NCI-H1105 (cell line): ENCODE measurements at regions not wholly inside any gene's neighbourhood (a gene's known extent, or its start where the extent isn't known, plus 50 kb on each side); places are given as distances from the start of the nearest gene placed in this dataset.
"Not testable (repeated sequence)": the region's sequence is repeated elsewhere in the genome, so short reads cannot be mapped to it uniquely, and the experiment has no call there.

ENCODE experiments used
- DNase-seq: peaks from one replicate; lab custom pipeline; 2025; lab: John Stamatoyannopoulos, UW

DNA sequence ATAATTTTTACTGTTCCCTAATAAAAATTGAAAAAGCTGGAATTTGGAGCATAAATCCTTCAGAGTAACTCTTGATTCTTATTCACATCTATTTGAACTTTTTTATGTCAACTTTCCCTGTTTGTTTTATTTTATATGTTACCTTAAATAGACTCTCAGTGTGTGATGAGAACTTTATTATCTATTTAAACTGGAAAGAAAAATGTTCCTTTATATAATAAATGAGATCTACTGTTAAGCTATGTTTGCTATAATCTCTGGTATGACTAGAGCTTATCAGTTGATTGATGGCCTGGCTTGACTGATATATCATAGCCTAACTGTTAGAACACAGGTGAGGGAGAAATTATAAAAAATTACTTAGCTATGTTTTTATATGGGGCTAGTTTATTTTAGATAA lies 330.6 kb upstream of the EPHA6 start:
- DNase-seq = no peak

DNA sequence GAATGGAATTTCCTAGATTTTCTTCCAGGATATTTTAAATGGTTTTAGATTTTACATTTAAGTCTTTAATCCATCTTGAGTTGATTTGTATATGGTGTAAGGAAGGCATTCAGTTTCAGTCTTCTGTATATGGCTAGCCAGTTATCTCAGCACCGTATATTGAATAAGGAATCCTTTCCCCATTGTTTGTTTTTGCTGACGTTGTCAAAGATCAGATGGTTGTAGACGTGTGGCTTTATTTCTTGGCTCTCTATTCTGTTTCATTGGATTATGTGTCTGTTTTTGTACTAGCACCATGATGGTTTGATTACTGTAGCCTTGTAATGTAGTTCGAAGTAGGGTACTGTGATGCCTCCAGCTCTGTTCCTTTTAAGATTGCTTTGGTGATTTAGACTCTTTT lies 325.7 kb upstream of the EPHA6 start:
- no peak for DNase-seq

DNA sequence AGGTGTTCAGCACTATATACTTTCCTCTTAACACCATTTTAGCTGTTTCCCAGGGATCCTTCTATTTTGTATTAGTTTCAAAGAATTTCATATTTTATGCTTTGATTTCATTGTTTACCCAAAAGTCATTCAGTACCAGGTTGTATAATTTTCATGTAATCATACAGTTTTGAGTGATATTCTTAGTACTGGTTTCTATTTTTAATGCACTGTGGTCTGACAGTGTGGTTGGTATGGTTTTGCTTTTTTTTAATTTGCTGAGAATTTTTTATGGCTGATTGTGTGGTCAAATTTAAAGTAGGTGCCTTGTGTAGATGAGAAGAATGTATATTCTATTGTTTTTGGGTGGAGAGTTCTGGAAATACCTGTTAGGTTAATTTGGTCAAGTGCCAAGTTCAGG lies 323.4 kb upstream of the EPHA6 start:
- no peak for DNase-seq

DNA sequence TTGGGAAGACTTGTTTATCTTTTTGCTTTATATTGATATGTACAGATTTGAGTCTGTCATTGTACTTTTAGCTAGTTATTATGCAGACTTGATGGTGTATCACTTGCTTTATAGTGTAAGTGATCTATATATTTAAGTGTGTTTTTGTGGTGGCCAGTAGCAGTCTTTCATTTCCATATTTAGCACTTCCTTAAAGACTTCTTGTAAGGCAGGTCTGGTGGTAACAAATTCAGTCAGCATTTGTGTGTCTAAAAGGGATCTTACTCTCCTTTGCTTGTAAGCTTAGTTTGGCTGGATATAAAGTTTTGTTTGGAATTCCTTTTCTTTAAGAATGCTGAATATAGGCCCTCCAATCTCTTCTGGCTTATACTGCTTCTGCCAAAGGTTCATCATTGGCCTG lies 322.5 kb upstream of the EPHA6 start:
- no peak for DNase-seq

DNA sequence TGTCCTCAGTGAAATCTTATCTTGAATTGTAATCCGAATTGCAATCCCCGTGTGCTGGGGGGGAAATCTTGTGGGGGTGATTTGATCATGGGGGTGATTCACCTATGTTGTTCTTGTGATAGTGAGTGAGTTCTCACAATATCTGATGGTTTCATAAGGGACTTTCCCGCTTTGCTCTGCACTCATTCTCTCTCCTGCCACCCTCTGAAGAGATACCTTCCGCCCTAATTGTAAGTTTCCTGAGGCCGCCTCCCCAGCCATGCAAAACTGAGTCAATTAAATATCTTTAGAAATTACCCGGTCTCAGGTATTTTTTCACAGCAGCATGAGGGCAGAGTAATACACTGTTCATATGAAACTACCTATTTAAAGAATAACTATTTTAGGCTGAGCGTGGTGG lies 304.1 kb upstream of the EPHA6 start:
- no peak for DNase-seq

DNA sequence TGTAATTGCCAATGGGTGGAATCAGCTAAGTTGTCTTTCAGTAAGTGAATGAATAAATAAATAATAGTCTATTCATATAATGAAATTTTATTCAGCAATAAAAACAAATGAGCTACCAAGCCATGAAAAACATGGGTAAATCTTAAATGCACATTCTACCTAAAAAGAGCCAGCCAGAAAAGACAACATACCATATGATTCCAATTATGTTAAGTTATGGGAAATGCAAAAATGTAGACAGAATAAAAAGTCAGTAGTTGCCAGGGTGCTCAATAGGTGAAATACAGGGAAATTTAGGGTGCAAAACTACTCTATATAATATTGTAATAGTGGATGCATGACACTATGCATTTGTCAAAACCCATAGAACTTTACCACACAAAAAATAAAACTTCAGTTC lies 277.2 kb upstream of the EPHA6 start:
- DNase-seq = no peak

DNA sequence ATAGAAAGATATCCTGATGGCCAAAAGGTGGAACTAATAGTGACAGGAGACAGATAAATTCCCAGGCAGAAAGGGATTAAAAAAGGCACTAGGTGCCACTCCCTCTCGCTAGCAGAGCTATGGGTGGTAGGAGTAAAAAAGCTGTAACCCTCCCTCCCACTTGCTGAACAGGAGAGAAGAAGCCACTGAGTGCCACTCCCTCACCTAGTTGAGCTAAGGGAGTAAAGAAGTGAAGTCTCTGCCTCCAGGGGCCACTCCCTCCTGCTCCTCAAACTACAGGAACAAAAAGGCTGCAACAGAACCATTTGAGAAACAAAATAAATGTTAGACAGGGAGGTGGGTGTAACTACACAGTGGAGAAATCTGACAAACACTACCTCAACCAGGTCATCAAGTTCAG lies 276.2 kb upstream of the EPHA6 start:
- no peak for DNase-seq

DNA sequence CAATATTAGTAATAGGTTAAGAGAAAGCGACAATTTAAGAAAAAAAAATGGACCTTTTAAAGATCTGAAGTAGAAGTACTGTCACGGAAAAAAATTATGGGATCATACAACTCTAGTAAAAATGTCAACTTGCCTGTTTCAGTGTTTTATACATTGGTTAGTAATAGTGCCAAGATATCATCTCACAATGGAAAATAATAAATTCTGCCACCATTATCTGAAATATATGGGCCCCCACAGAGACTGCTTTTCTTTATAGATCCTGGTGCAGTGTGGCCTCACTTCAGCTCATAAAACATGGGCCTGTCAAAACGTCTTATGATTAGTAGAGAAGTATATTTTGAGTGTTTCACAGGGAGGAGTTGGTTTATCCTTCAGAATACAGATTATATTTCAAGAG lies 266.3 kb upstream of the EPHA6 start:
- DNase-seq = no peak

DNA sequence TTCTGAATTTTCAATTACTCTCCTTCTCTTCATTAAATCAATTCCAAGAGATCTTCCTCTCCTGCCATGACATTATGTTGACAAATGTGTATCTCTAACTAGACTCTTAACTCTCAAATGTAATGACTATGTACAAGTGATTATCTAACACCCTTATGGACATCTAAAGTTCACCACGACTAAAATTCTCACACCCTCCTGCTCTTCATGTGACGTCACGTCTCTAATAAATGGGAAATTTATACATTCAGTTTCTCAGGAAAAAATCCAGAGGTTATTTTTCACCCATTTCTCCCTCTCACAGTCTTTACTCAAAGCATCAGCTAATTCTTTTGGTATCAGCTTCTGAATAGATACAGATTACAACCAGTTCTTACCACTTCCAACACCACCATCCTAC lies 237.5 kb upstream of the EPHA6 start:
- no peak for DNase-seq

DNA sequence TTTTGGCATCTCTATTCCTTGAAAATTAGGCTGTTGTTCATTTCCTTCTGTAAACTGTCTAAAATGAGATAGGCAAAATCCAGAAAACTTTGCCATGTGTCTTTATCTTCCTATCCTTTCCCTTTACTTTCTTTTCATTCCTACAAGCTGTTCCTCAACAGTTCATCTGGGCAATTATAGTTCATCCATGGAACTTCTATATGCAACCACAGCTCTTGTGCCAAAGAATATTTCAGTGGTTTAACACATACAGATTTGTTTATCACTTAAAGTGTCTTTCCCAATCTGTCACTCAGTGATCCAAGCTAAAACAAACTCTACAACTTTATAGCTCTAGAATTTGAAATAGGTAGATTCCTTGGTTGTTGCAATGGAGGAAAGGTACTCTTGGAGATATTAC lies 230.3 kb upstream of the EPHA6 start:
- no peak for DNase-seq

DNA sequence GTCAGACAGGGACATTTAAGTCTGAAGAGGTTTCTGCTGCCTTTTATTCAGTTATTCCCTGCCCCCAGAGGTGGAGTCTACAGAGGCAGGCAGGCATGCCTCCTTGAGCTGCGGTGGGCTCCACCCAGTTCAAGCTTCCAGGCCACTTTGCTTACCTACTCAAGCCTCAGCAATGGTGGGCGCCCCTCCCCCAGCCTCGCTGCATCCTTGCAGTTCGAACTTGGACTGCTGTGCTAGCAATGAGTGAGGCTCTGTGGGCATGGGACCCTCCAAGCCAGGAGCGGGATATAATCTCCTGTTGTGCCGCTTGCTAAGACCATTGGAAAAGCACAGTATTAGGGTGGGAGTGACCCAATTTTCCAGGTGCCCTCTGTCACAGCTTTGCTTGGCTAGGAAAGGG lies 207.5 kb upstream of the EPHA6 start:
- not testable (repeated sequence) for DNase-seq

DNA sequence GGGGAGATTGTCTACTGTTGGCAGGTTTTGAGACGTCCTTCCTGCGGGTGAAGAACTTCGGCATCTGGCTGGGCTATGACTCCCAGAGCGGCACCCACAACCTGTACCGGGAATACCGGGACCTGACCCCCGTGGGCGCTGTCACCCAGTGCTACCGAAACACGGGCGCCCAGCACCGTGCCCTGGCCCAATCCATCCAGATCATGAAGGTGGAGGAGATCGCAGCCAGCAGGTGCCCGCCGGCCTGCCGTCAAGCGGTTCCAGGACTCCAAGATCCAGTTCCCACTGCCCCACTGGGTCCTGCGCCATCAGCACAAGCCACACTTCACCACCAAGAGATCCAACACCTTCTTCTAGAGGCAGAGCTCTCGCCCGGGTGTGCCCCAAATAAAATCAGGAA lies 194.9 kb upstream of the EPHA6 start:
- DNase-seq = no peak

DNA sequence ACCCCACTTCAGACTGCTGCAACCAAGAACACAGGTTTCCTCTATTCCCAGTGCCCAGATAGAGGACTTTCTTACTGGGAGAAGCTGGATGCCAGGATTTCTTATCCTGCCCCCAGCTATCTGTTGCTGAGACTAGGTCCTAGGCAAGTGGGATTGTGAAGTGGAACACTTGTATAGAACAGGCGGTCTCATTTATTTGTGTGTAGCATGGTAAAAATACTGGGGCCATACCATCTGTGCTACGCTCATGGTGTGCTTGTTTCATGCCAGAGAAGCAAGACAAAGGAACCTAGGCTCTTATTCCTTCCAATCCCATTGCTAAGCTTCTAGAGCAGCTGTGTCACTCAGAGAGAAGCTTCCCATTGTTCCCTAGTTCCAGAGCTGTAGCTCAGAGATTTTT lies 191.5 kb upstream of the EPHA6 start:
- DNase-seq = no peak

DNA sequence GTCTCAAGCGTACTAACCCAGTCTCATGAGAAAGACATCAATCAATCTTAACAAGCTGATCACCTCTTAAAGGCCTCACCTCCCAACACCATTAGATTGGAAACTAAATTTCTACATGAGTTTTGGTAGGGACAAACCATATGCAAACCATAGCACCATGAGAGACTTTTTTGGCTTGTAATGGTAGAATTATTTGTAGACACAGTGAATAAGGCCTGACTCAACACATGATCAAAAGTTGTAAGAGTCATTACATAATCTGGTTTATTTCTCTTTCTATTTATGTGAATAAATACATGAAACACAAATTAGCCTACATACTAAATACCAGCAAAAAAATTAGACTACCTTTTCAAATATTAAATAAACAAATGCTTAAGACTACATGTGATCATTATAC lies 183.3 kb upstream of the EPHA6 start:
- no peak for DNase-seq

DNA sequence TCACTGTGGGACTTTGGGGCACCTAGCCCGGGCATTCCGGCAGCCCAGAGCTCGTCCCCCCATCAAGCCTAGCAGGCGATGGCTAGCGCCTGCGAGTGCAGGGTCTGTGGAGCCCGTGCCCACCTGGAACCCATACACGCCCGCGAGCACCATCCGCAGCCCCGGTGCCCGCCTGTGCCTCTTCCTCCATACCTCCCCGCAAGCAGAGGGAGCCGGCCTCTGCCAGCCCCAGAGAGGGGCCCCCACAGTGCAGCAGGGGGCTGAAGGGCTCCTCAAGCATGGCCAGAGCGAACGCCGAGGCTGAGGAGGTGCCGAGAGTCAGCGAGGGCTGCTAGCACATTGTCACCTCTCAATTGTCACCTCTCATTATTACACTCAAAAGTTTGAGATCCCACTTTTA lies 167.8 kb upstream of the EPHA6 start:
- no peak for DNase-seq

DNA sequence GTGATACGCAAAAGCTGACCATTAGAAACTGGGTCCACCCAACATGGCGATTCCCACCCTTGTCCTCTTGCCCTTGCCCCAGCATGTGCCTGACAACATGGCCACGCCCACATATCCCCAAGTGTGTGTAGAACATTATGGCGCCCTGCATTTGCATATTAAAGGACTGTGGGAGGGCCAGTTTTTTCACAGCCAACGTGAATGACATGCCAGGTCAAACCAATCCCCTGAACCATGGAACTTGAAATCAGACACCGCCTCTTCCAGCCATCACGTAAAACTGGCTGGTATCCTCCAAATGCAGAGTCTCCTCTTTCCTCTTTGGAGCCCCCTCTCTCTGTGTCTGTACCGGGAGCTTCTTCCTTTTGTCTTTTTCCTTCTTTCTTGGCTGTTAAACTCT lies 156.7 kb upstream of the EPHA6 start:
- no peak for DNase-seq

DNA sequence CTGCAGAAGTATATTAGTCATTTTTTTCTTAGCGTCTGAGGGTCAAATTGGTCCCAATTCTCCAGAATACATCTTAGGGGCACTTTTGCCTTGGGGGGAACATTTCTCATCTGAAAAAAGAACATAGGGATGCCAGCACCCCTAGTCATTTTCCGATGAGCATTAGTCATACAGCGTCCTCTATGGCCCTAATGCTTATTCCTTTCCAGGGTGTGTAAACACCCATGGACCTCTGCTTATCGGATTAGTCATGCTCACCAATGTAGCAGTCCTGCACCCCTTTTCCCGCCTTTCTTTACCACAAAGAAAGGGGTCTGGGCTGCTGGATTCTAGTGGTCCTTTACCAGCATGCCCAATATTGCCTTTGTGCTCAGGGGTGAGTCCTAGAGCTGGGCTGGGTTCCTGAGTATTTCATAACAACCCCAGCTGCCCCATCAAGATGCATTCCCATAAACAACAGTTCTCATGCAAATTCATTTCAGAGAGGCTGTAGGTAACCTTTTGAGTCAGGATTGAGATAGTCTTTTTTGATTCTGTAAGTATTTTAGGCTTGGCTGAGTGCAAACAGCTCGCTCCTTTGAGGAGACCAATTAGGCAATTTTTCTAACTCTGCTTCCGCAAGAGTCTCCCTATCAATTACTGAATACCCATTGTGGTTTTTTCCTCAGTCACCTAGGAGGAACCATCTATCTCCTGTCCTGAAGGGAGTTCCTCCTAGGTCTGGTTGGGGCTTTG lies 142.4 kb upstream of the EPHA6 start:
- DNase-seq = not testable (repeated sequence)

DNA sequence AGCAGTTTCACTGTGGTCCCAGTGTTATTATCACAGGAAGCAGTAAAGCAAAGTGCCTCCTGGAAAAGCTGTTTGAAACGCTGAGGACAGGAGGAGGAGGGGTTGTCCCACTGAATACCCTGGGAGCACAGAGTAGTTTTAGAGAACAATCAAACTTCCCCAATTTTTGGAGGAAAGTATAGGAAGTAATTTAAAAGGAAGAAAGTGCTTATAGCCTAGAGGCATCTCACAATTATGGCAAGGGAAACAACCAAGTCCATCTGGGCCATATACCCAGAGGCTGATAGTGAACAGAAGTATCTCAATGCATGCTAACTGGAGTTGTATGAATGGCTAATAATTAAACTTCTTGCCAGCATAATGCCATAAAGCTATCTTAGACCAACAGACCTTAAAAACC lies 137.2 kb upstream of the EPHA6 start:
- DNase-seq = no peak

DNA sequence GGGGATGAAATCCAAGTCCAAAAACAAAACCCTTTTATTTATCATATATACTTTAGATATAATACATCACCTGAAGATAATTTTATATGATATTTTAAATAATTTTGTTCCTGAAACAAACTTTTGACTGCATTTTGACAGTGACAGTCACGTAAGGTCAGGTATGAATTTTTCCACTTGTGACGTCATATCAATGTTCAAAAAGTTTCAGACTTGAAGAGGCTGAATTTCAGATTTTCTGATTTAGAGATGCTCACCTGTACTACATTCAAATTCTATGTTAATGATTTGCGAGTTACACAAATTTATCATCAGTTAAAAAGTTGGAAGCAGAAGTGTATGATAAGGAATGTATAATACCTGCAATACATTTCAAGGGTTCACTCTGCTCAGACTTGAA lies 136.1 kb upstream of the EPHA6 start:
- no peak for DNase-seq

DNA sequence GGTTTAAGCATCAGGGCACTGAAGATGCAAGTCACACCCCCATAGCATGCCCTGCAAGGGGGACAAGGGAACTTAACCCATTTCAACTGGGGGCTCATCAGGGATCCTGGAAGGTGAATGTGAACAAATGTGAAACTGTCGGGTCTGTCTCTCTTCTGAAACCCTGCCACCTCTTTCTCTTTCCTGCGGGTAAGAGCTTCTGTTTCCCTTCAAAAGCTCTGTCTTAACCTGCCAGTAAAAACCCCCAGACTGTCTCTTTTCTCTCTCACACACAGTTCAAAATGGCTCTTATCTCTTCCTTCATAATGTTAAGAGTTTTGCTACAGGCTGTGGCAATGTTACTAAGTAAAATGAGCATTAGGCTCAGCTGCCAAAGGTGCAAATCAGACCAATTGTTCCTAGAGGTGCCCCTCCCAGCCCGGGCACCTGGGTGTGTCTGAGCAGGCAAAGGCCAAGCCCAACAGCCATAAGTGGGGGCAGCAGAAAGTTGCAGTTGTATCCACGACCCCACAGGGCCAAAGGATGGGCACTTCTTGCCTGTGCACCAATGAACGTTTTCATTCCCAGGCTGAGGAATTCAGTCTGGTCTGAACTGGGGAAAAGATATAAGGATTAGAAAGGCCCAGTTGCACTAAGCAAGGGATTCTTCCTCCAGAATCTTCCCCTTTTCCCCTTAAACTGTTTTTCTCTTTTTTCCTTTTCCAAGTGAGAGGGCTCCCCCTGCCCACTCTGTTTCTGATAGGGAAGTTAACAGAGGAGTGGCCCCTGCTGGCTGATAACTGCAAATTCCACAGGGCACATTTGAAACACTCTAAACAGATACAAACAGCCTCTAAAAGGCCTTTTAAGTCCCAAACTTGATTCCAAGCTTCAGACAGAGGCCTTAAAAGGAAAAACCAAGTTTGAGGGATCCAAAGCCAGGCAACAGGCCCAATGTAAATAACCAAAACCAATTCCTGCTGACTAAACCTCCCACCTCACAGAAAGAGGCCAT lies 113.8 kb upstream of the EPHA6 start:
- no peak for DNase-seq

DNA sequence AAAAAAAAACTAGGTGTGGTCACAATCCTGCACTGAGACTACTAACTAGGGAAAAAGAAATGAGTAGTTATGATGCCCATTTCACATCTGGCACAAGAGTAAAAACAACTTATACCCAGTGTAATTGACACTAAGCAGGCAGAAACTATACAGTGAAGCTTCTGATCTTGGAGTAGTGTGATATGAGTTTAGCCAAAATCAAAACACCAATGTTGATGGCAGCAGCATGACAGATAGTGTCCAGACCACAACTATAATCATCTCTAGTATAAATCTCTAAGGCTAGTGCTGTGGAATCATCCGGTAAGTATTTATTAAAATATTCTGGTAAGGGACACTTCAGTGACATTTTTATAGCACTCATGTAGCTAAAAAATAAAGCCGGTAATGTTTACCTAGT lies 108.5 kb upstream of the EPHA6 start:
- DNase-seq = no peak

DNA sequence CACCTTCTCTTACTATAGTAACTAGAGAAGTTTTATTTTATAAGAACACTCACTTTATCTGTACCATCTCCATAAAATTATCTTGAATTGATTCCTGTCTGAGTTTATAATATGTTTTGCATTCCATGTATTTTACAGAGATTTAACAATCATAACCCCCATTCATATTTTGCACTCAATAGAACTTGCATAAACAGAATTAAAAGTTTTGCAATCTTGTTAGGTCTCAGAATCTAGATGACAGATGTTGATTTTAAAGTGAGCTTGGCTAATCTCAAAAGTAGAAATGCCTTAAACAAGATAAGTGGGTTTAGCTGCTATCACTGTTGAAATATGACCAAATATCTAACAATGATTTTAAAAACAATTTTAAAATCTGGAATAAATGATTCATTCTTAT lies 107.9 kb upstream of the EPHA6 start:
- DNase-seq = no peak

DNA sequence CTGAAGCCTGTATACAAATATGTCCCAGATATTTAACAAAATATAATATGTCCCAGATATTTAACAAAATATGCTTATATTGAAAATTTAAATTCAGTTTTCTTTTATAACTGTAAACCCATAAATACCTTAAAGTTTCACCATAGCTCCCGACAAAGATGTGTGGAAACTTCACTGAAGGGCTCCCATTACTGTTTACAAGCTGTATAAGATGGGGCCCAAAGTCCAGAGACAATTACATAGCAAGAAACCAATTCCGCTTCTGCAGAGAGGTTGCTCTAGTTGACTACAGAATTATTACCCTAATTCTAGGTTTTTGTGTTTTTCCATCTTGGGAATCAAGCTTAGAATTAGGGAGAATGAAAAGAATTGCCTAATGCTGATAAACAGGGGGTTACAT lies 102.6 kb upstream of the EPHA6 start:
- no peak for DNase-seq

DNA sequence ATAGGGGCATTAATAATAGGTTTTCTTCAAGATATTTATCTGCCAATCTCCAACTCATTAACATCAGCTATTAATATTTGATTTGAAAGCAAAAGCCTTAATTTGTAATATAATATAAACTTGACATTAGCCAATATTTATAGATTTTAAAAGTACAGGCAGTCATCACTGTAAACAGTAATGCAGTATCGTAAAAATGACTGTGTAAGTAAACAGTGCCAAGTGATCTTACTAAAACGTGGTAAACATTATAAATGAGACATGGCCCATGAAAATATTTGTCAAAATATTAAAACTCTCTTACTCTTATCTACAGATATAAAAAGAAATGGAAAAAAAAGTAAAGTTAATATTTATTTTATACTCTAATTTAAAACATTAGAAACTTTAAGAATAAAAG lies 101.6 kb upstream of the EPHA6 start:
- no peak for DNase-seq
